ENCODE measurements at regions not wholly inside any gene's neighbourhood (a gene's known extent, or its start where the extent isn't known, plus 50 kb on each side); places are given as distances from the start of the nearest gene placed in this dataset.

DNA sequence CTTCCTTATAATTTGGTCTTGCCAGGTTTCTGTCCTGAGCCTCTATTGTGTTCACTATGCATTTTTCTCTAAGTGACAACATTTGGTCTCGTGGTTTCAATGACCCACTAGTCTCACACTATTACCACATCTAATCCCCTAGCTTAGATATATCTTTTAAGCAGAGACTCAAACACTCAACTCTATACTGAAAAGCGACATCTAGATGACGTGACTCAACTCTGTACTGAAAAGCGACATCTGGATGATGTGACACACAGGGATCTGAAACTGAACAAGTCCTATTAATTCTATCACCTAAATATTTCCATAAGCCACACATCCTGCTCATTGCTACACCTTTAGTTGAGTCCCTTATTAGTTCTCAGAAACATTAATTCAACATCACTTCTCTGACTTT is 141.7 kb upstream of the MBNL1 start:
- no peak for TF ChIP-seq FOXA1 (IDR thresholded peaks at IDR 0.05)
- no peak for TF ChIP-seq SP1 (IDR thresholded peaks at IDR 0.05)
- TF ChIP-seq BHLHE40 (IDR thresholded peaks at IDR 0.05; ENCODE audit: borderline replicate concordance): no peak
- TF ChIP-seq PKNOX1 (IDR thresholded peaks at IDR 0.05): no peak
- no peak for TF ChIP-seq LEF1 (IDR thresholded peaks at IDR 0.05; ENCODE audit: borderline replicate concordance)

All from HEK293T (cell line).